Thoracic aorta (tissue), 2 donors: ENCODE measurements at regions not wholly inside any gene's neighbourhood (a gene's known extent, or its start where the extent isn't known, plus 50 kb on each side); places are given as distances from the start of the nearest gene placed in this dataset.
"Not testable (repeated sequence)": the region's sequence is repeated elsewhere in the genome, so short reads cannot be mapped to it uniquely, and the experiment has no call there.

Source experiments
- ATAC-seq: fragments of 150-250 bp; one replicate; pipeline ENCODE4 v1.8.0; 2017; ENCODE audit warnings: low read depth; ENCODE audit not compliant: insufficient number of reproducible peaks, low FRiP score
- DNase-seq: peaks from one replicate; pipeline ENCODE4 v3.0.0-alpha.2; 2020; ENCODE audit warnings: low spot score
- H3K27ac ChIP-seq, 2 donors: fragments of 200-600 bp; sonication (generic); 1 replicate in 1 of 2; 2 replicates in 1 of 2; pipeline ENCODE4 v1.5.1; 2016; ENCODE audit warnings: mild to moderate bottlenecking in 2 of 2, moderate library complexity in 2 of 2
- H3K27me3 ChIP-seq: fragments of 200-600 bp; sonication (generic); replicated peaks from 2 replicates; pipeline ENCODE4 v1.6.0; 2016; ENCODE audit warnings: mild to moderate bottlenecking; ENCODE audit not compliant: insufficient read depth
- H3K36me3 ChIP-seq: fragments of 200-600 bp; sonication (generic); one replicate; pipeline ENCODE4 v1.5.1; 2016
- H3K4me1 ChIP-seq, 2 donors: fragments of 200-600 bp; sonication (generic); 1 replicate in 1 of 2; 2 replicates in 1 of 2; pipeline versions ENCODE4 v1.5.1 to v1.6.0; 2016; ENCODE audit warnings: low read depth in 2 of 2, mild to moderate bottlenecking in 1 of 2; ENCODE audit not compliant: control insufficient read depth in 1 of 2
- H3K4me3 ChIP-seq: fragments of 200-600 bp; sonication (generic); 2 replicates; pipeline ENCODE4 v1.5.1; 2016; ENCODE audit warnings: mild to moderate bottlenecking
- H3K9me3 ChIP-seq: fragments of 200-600 bp; sonication (generic); 2 replicates; pipeline ENCODE4 v1.5.1; 2016
- CTCF ChIP-seq: fragments of 200-600 bp; sonication (generic); IDR thresholded peaks from one replicate; pipeline ENCODE4 v1.5.1; 2019; ENCODE audit warnings: antibody characterized with exemption

- H3K4me3 ChIP-seq, H3K27ac ChIP-seq, H3K36me3 ChIP-seq, H3K4me1 ChIP-seq, DNase-seq, H3K9me3 ChIP-seq, H3K27me3 ChIP-seq, ATAC-seq: not testable (repeated sequence)
Observed at GRCh38 chr10:42227859-42228258, 410.5 kb downstream of the ZNF33B start.

GRCh38 chr10:42193588-42193987, 444.8 kb downstream of the ZNF33B start:
- H3K4me1 ChIP-seq, H3K27ac ChIP-seq, H3K36me3 ChIP-seq, H3K9me3 ChIP-seq, H3K27me3 ChIP-seq, H3K4me3 ChIP-seq, DNase-seq, ATAC-seq: not testable (repeated sequence)

- H3K27ac ChIP-seq, ATAC-seq, DNase-seq, H3K9me3 ChIP-seq, H3K4me1 ChIP-seq, H3K4me3 ChIP-seq, H3K27me3 ChIP-seq, H3K36me3 ChIP-seq: not testable (repeated sequence)
- TF ChIP-seq CTCF = peak; percentile 46
Observed at GRCh38 chr10:42192450-42192849, 445.9 kb downstream of the ZNF33B start.

GRCh38 chr10:42187501-42188195, 450.7 kb downstream of the ZNF33B start:
- not testable (repeated sequence) for DNase-seq, H3K4me1 ChIP-seq, H3K9me3 ChIP-seq, H3K36me3 ChIP-seq, H3K4me3 ChIP-seq, ATAC-seq, H3K27ac ChIP-seq, H3K27me3 ChIP-seq

GRCh38 chr10:42177793-42178689, 460.3 kb downstream of the ZNF33B start:
- peak overlapping the region; percentile 33 for H3K4me3 ChIP-seq
- not testable (repeated sequence) for H3K9me3 ChIP-seq, H3K4me1 ChIP-seq, ATAC-seq, H3K36me3 ChIP-seq, H3K27ac ChIP-seq, H3K27me3 ChIP-seq, DNase-seq
- peak; percentile 42 for TF ChIP-seq CTCF

- ATAC-seq = no peak
Observed at GRCh38 chr10:42177077-42177792, 461.1 kb downstream of the ZNF33B start.

More at GRCh38 chr10:42177077-42177792, 461.1 kb downstream of the ZNF33B start:
- Histone ChIP-seq H3K36me3 (no peaks in the 10 kb centered on the region), H3K9me3 (no peaks in the 10 kb centered on the region), H3K4me1 (no peaks in the 10 kb centered on the region), H3K27me3 (no peaks in the 10 kb centered on the region), H3K4me3 (no peak overlapping the region), H3K27ac (no peak overlapping the region)
- no peak for DNase-seq
- TF ChIP-seq CTCF = no peak
